ENCODE measurements at regions not wholly inside any gene's neighbourhood (a gene's known extent, or its start where the extent isn't known, plus 50 kb on each side); places are given as distances from the start of the nearest gene placed in this dataset.
"Not testable (repeated sequence)": the region's sequence is repeated elsewhere in the genome, so short reads cannot be mapped to it uniquely, and the experiment has no call there.

DNA sequence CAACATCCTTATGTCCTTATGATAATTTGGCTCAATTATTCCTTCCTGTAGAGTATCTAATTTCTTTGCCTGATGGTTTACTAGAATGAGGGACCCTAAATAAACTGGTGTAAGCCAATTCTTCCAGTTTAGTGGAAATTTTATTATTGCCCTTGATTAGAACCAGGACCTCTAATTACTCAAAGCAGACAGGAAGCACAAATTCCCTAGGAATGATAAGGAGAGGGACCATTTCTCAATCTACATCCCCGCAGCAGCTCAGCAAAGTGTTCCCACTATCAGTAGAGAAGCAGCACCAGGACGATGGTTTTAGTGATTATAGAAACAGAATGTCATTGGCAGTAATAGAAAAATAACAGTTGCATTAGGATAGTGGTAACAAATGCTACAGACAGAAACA is 97.1 kb downstream of the PLPPR4 start:
- FAIRE-seq (no peak), DNase-seq (ENCODE audit: insufficient read length, low spot score) (no peak)
- no peak for TF ChIP-seq POLR2A (IDR thresholded peaks at IDR 0.05; ENCODE audit: low read depth, low read length)

DNA sequence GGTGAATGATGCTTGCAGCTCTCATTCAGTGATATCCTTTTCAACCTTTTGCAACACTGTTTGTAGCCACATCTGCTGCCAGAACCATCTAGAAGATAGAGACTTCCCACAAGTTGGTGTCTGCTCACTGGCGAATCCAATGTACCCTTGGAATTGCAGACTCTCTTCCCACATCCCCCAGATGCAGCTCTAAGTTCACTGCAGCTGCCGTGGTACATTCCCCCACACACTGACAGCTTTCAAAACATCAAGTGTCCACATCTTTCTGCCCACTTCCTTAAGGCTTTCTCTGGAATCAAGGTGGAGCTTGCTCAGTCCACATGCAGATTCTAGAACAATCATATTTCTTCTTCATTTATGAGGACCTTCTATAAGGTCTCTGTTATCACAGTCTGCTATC is 99.2 kb downstream of the PLPPR4 start:
- FAIRE-seq = no peak
- DNase-seq (ENCODE audit: insufficient read length, low spot score) = no peak
- TF ChIP-seq POLR2A (IDR thresholded peaks at IDR 0.05; ENCODE audit: low read depth, low read length) = no peak

DNA sequence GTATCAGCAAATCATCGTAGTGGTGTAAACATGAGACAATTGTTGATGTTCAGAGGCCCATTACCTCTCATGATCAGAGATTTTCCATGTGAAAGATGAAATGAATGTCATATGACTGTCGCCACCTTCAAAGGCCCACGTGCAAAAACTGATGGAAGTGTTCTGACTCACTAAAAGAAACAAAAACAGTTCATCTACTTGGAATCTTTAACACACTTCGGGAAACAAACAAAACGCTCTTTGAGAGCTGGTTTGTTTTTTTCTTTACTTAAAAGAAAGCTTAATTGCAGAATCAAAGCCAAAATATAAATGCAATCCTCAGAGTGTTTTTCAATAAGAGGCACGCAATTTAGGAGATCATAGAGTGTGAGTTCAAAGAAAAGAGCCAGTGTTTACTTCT is 100.8 kb downstream of the PLPPR4 start:
- no peak for DNase-seq (ENCODE audit: insufficient read length, low spot score)
- no peak for TF ChIP-seq POLR2A (IDR thresholded peaks at IDR 0.05; ENCODE audit: low read depth, low read length)
- FAIRE-seq = no peak

DNA sequence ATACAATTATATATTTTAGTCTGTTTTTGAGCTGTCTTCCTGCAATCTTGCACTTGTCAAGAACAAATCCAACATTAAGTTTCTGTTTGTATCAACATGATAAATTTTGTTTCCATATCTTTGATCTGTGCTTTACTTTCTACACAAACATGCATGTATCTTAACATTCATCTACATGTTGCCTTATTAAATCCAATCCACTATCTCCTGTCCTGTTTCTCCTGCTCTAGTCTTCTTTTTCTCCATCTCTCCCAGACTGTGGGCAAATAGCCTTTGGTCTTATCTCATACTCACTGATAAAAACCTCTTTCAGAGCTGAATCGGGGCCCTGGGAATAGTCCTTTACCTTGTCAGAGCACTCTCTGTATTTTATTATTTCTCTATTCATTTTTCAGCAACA is 101.3 kb downstream of the PLPPR4 start:
- no peak for FAIRE-seq
- no peak for TF ChIP-seq POLR2A (IDR thresholded peaks at IDR 0.05; ENCODE audit: low read depth, low read length)
- no peak for DNase-seq (ENCODE audit: insufficient read length, low spot score)

DNA sequence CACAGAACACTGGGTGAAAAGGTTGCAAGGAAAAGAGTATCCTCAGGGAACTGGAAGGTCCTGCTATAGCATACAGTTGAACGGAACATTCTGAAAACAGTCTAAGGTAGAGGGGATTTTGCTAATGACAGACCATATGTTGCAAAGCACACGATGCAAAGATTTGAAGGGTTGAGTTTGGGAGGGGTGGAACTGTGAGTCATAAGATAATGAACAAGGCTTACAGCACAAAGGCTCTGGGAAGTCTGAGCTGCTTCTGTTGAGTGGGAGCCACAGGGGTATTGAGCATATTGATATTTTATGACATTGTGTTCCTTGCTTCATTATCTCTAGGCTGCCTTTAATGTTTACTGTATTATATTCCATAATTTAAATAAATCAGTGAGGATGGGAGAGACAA is 104.9 kb downstream of the PLPPR4 start:
- TF ChIP-seq POLR2A (IDR thresholded peaks at IDR 0.05; ENCODE audit: low read depth, low read length) = no peak
- DNase-seq (ENCODE audit: insufficient read length, low spot score) = no peak
- FAIRE-seq = no peak

DNA sequence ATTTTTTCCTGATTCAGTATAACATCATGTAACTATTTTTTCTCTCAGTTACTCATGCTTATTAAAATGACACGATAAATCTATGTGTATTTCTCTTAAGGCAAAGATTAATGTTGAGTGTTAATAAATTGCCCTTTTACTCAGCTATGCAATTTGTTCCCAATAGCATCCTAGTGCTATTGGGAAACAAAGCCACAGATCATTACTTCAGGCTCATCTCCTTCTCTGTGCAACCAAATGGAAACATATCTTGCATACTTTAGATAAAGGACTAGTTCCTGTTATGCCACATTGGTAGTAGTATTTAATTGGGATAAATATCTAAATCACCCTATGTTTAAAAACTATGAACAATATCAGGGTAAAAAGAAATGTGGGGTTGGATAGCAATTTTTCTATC is 106.2 kb downstream of the PLPPR4 start:
- DNase-seq (ENCODE audit: insufficient read length, low spot score) (no peak), FAIRE-seq (no peak)
- TF ChIP-seq POLR2A (IDR thresholded peaks at IDR 0.05; ENCODE audit: low read depth, low read length) = no peak

DNA sequence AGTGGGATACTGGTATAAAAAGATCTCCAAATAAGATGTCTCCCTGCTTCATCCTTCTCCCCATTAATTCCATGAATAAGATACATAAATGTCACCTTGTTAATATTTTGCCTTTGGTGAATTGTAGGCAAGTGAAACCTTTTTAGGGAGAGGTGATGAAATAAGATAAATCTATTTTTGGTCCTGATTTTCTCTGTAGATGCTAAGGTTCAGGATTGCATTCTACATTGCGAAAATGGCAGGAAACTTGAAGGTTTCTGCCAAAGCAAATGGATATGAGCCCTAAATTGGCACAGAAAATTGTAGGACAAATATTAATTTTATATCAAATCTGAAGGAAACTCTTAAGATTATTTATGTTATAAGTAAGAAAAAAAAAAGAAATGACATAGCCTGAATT is 107.1 kb downstream of the PLPPR4 start:
- DNase-seq (ENCODE audit: insufficient read length, low spot score) (no peak), FAIRE-seq (no peak)
- no peak for TF ChIP-seq POLR2A (IDR thresholded peaks at IDR 0.05; ENCODE audit: low read depth, low read length)

DNA sequence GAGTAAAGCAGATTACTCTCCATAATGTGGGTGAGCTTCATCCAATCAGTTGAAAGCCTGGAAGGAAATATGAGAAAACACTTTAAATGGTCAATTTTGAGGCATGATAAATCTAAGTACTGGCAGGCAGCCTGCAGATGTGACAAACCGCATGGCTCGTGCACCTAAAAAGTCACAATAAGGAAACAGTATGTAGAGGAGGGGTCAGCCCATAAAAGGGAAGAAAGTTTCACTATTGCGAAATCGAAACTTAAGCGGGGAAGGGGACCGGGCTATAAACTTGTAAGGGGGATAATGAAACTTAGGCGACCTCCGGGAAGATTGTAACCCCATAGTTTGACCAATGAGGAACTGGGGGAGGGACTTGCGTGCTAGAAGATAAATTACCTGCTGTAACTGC is 109.8 kb downstream of the PLPPR4 start:
- no peak for TF ChIP-seq POLR2A (IDR thresholded peaks at IDR 0.05; ENCODE audit: low read depth, low read length)
- no peak for DNase-seq (ENCODE audit: insufficient read length, low spot score)
- FAIRE-seq = no peak

DNA sequence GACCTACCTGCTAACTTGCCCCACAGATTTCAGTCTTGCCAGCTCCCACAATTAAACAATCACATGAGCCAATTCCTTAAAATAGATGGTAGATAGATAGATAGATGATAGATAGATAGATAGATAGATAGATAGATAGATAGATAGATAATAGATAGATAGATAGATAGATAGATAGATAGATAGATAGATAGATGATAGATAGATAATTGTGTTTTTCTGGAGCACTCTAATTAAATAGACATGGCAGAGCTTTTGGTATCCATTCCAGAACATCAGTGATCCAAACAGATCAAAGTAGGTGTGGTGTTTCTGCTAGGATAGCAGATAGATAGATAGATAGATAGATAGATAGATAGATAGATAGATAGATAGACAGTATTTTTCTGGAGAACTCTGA is 110.4 kb downstream of the PLPPR4 start:
- FAIRE-seq; DNase-seq (ENCODE audit: insufficient read length, low spot score): not testable (repeated sequence)

DNA sequence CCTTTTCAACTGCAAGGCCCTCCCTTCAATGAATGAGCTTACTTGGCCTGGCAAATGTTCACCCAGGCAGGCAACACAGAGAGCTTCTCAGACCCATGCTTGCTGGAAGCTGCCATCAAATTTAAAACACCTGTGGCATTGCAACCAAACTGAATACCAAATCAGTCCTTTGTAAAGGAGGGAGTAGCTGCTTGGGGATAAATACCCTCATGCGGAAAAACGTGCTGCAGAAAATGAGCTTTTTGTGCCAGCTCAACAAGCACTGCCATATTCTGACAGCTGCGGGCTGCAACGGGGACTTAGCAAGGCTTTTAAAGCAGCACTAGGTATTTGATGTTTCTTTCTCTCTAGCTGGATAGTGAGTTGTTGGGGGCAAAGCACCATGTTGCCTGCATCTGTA is 119.7 kb downstream of the PLPPR4 start:
- no peak for TF ChIP-seq POLR2A (IDR thresholded peaks at IDR 0.05; ENCODE audit: low read depth, low read length)
- DNase-seq (ENCODE audit: insufficient read length, low spot score) = no peak
- FAIRE-seq = no peak

DNA sequence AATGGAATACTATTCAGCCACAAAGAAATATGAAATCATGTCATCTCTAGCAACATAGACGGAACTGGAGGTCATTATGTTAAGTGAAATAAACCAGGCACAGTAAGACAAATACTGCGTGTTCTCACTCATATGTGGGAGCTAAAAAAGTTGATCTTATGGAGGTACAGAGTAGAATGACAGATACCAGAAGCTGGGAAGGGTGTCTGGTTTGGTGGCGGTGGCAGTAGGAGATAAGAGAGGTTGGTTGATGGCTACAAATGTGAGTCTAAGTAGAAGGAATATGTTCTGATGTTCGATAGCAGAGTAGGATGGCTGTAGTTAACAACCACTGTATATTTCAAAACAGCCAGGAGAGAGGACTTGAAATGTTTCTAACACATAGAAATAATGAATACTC is 121.6 kb downstream of the PLPPR4 start:
- no peak for DNase-seq (ENCODE audit: insufficient read length, low spot score)
- TF ChIP-seq POLR2A (IDR thresholded peaks at IDR 0.05; ENCODE audit: low read depth, low read length) = no peak
- FAIRE-seq = no peak

DNA sequence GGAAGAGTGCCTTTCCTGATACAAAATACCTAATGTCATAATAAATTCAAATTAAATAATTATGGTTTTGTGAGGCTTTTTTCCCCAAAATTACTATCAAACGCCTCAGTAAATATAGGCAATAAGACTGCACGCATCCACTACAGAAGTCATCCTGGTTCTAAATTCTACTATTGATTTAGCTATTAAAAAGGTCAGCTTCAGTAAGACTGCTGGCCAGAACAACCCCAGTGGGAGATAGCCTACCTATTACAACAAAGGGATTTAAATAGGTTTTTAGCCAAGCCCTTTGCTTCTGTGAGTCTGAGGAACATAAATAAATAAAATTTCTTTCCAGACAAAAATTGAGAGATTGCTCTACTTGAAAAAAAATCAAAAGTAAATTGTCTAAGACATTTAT is 132.1 kb downstream of the PLPPR4 start:
- DNase-seq (ENCODE audit: insufficient read length, low spot score) = no peak
- no peak for TF ChIP-seq POLR2A (IDR thresholded peaks at IDR 0.05; ENCODE audit: low read depth, low read length)
- FAIRE-seq = no peak

DNA sequence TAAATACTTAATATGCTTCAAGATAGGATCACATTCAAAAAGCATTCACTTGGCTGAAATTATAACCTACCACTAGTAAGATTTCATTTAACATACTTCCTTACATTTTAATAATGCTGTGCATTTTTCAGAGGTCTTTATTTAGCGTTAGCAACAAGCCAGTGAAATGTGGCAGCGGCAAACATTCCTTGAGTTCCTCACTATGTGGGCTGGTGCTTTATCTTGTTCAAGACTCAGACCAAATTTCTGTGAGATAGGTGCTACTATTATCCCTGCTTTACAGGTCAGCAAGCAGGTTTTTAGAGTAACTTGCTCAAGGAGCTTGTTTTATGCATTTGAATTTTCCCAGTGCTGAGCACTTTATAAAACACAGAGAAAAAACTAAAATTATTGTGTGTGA is 132.7 kb downstream of the PLPPR4 start:
- no peak for TF ChIP-seq POLR2A (IDR thresholded peaks at IDR 0.05; ENCODE audit: low read depth, low read length)
- no peak for FAIRE-seq
- no peak for DNase-seq (ENCODE audit: insufficient read length, low spot score)

DNA sequence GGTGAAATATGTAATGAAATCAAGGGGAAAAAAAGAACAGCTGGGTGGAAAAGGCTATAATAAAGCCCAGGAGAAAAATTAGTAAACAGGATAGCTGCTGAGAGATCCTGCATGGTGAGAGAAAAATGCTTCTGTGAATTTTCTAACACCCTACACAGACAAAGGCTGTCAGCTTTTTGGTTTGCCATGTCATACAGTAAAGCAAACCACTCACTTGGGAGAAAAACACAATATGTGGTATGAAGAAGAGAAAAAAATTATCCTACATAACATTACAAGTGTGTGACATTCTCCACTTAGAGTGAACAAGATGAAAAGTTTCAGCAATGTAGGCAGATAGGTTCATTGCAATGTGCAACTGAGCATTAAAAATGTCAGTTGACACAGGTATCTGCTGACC is 133.6 kb downstream of the PLPPR4 start:
- no peak for DNase-seq (ENCODE audit: insufficient read length, low spot score)
- no peak for TF ChIP-seq POLR2A (IDR thresholded peaks at IDR 0.05; ENCODE audit: low read depth, low read length)

DNA sequence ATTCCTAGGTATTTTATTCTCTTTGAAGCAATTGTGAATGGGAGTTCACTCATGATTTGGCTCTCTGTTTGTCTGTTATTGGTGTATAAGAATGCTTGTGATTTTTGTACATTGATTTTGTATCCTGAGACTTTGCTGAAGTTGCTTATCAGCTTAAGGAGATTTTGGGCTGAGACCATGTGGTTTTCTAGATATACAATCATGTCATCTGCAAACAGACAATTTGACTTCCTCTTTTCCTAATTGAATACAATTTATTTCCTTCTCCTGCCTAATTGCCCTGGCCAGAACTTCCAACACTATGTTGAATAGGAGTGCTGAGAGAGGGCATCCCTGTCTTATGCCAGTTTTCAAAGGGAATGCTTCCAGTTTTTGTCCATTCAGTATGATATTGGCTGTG is 137.3 kb downstream of the PLPPR4 start:
- not testable (repeated sequence) for DNase-seq (ENCODE audit: insufficient read length, low spot score); FAIRE-seq

More for the DNA sequence above, 133.6 kb downstream of the PLPPR4 start:
- FAIRE-seq = no peak

DNA sequence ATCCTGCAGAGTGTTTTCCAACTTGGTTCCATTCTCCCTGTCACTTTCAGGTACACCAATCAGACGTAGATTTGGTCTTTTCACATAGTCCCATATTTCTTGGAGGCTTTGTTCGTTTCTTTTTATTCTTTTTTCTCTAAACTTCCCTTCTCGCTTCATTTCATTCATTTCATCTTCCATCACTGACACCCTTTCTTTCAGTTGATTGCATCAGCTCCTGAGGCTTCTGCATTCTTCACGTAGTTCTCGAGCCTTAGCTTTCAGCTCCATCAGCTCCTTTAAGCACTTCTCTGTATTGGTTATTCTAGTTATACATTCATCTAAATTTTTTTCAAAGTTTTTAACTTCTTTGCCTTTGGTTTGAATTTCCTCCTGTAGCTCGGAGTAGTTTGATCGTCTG is 140.1 kb downstream of the PLPPR4 start:
- not testable (repeated sequence) for DNase-seq (ENCODE audit: insufficient read length, low spot score); FAIRE-seq

DNA sequence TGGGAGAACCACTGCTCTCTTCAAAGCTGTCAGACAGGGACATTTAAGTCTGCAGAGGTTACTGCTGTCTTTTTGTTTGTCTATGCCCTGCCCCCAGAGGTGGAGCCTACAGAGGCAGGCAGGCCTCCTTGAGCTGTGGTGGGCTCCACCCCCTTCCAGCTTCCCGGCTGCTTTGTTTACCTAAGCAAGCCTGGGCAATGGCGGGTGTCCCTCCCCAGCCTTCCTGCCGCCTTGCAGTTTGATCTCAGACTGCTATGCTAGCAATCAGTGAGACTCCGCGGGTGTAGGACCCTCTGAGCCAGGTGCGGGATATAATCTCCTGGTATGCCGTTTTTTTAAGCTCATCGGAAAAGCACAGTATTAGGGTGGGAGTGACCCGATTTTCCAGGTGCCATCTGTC is 141.0 kb downstream of the PLPPR4 start:
- DNase-seq (ENCODE audit: insufficient read length, low spot score); FAIRE-seq: not testable (repeated sequence)
